AG08396 (cell line): ENCODE measurements at regions not wholly inside any gene's neighbourhood (a gene's known extent, or its start where the extent isn't known, plus 50 kb on each side); places are given as distances from the start of the nearest gene placed in this dataset.

ENCODE experiments used
- DNase-seq: peaks from one replicate; pipeline ENCODE4 v3.0.0; 2012; ENCODE audit warnings: low spot score, mixed read lengths

GRCh38 chr2:209369656-209370055 lies 54.2 kb upstream of the MAP2 start:
- no peak for DNase-seq

- DNase-seq, result no peak
Measured at GRCh38 chr2:209371407-209371806, 52.4 kb upstream of the MAP2 start.
